HCT116 (cell line): ENCODE measurements at regions not wholly inside any gene's neighbourhood (a gene's known extent, or its start where the extent isn't known, plus 50 kb on each side); places are given as distances from the start of the nearest gene placed in this dataset.
"Not testable (repeated sequence)": the region's sequence is repeated elsewhere in the genome, so short reads cannot be mapped to it uniquely, and the experiment has no call there.

Source experiments
- CTCF ChIP-seq, 3 experiments: fragments of 200-600 bp in 1 of 3; sonication (generic) in 1 of 3; IDR thresholded peaks in 2 of 3; conservative IDR thresholded peaks in 1 of 3; 2 replicates each; pipeline ENCODE4 v1.5.1; 2012 to 2017; ENCODE audit warnings: low read depth in 2 of 3, low read length in 2 of 3, antibody characterized with exemption in 1 of 3, borderline replicate concordance in 1 of 3, control low read depth in 1 of 3, mild to moderate bottlenecking in 1 of 3, mixed read lengths in 1 of 3, mixed run types in 1 of 3, moderate library complexity in 1 of 3; ENCODE audit not compliant: insufficient read depth in 1 of 3
- EGR1 ChIP-seq: IDR thresholded peaks from 2 replicates; pipeline ENCODE4 v1.6.1; 2012; ENCODE audit warnings: low read depth
- POLR2A ChIP-seq: IDR thresholded peaks from 2 replicates; pipeline ENCODE4 v1.7.0; 2011; ENCODE audit warnings: borderline replicate concordance; ENCODE audit not compliant: insufficient read depth, insufficient read length; ENCODE audit errors: extremely low read depth
- POLR2AphosphoS5 ChIP-seq: IDR thresholded peaks from 2 replicates; pipeline ENCODE4 v1.6.1; 2011; ENCODE audit warnings: mild to moderate bottlenecking, low read depth, low read length, moderate library complexity
- TCF7L2 ChIP-seq: IDR thresholded peaks from 2 replicates; pipeline ENCODE4 v1.7.0; 2011; ENCODE audit warnings: borderline replicate concordance, inconsistent platforms; ENCODE audit not compliant: insufficient read depth, insufficient read length; ENCODE audit errors: extremely low read depth
- YY1 ChIP-seq: IDR thresholded peaks from 2 replicates; pipeline ENCODE4 v1.6.1; 2011; ENCODE audit warnings: low read length, low read depth, moderate library complexity, mild to moderate bottlenecking; ENCODE audit not compliant: insufficient replicate concordance; ENCODE audit errors: extremely low read depth
- ZBTB33 ChIP-seq: IDR thresholded peaks from 2 replicates; pipeline ENCODE4 v1.6.1; 2011; ENCODE audit warnings: mild to moderate bottlenecking, low read length, moderate library complexity; ENCODE audit not compliant: insufficient replicate concordance; ENCODE audit errors: extremely low read depth

GRCh38 chr17:21767162-21768156, 75.1 kb downstream of the KCNJ18 start:
- TF ChIP-seq CTCF (IDR thresholded peaks at IDR 0.05 in 2 of 3, conservative IDR thresholded peaks at IDR 0.05 in 1 of 3; ENCODE audit: borderline replicate concordance in 1 of 3, insufficient read depth in 1 of 3, low read depth in 2 of 3, low read length in 2 of 3); POLR2A; POLR2AphosphoS5; ZBTB33; EGR1; YY1; TCF7L2: not testable (repeated sequence)
